ENCODE measurements at regions not wholly inside any gene's neighbourhood (a gene's known extent, or its start where the extent isn't known, plus 50 kb on each side); places are given as distances from the start of the nearest gene placed in this dataset.

DNA sequence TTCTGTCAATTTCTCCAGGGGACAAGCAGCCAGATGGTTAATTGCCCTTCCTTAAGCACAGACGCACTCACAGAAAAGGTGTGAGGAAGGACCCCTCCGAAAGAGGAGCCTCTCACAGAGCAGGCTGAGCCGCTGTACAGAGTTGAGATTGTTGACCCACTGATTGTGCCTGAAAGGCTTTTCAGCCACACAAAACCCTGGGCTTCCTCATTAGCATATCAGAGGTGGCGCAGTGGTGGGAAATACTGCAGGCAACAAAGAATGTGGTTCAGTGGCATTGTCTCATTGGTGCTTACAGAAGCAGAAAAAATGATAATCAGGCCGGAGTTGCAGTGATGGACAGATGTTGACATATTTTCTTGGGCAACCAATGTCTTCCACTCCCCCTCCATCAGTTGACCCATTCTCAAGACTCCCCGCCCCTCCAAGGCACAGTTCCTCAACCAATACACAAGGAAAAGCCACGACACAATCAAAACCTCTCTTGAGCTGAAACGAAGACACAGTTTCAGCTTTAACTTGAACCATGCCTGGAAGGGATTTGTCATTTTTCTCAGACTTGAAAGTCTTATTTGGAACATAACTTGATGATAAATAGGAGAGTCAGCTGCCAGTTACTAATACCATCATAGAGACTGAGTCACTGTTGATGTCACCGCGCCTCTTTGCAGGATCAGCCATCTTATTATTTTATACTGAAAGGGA is 53.1 kb downstream of the ATXN3L start:
- POLR2A ChIA-PET, result no interaction called here
- H3K27ac Mint-ChIP-seq, result no peak overlapping the region
- Histone ChIP-seq H3K27me3 (ENCODE audit: insufficient read depth, low read length, poor library complexity, severe bottlenecking) (no peaks in the 10 kb centered on the region), H3K4me1 (ENCODE audit: insufficient read depth, low read length) (no peaks in the 10 kb centered on the region), H3K4me3 (ENCODE audit: low read length) (no peak overlapping the region), H3K27ac (ENCODE audit: low read depth, low read length) (no peak overlapping the region), H3K9me3 (ENCODE audit: low read length) (no peaks in the 10 kb centered on the region), H3K36me3 (ENCODE audit: insufficient read depth, low read length) (no peaks in the 10 kb centered on the region)
- H3K27me3 Mint-ChIP-seq, result peaks cover 0 to 5% of the 10 kb centered on the region in 2 donors
- no peaks in the 10 kb centered on the region for H3K9me3 Mint-ChIP-seq
- CTCF ChIA-PET, result no interaction called here
- no peak for DNase-seq
- no peak overlapping the region for H3K4me3 Mint-ChIP-seq
- no peaks in the 10 kb centered on the region for H3K36me3 Mint-ChIP-seq
- peaks cover 0 to 3% (median 3%) of the 10 kb centered on the region in 3 donors for H3K4me1 Mint-ChIP-seq

GRCh38 chrX:13265549-13266132 is 54.2 kb downstream of the ATXN3L start:
- DNase-seq, result no peak
- no peaks in the 10 kb centered on the region for H3K9me3 ChIP-seq (ENCODE audit: low read length)
- POLR2A ChIA-PET, result no interaction called here
- H3K27ac ChIP-seq (ENCODE audit: low read depth, low read length), result no peak overlapping the region
- H3K36me3 Mint-ChIP-seq, result no peaks in the 10 kb centered on the region
- no peak overlapping the region for H3K4me3 Mint-ChIP-seq
- peaks cover 0 to 7% of the 10 kb centered on the region in 2 donors for H3K27me3 Mint-ChIP-seq
- no peaks in the 10 kb centered on the region for H3K36me3 ChIP-seq (ENCODE audit: insufficient read depth, low read length)
- H3K27ac Mint-ChIP-seq, result no peak overlapping the region
- H3K4me1 Mint-ChIP-seq, result peaks cover 0 to 3% (median 3%) of the 10 kb centered on the region in 3 donors
- no peaks in the 10 kb centered on the region for H3K4me1 ChIP-seq (ENCODE audit: insufficient read depth, low read length)
- H3K4me3 ChIP-seq (ENCODE audit: low read length), result no peak overlapping the region
- H3K27me3 ChIP-seq (ENCODE audit: insufficient read depth, low read length, poor library complexity, severe bottlenecking), result no peaks in the 10 kb centered on the region
- no peaks in the 10 kb centered on the region for H3K9me3 Mint-ChIP-seq
- CTCF ChIA-PET, result interaction anchor here (1.1 kb wide), 1 partner anchor 21 kb away, joined by 3 read pairs; no protein-coding TSS in a partner anchor

DNA sequence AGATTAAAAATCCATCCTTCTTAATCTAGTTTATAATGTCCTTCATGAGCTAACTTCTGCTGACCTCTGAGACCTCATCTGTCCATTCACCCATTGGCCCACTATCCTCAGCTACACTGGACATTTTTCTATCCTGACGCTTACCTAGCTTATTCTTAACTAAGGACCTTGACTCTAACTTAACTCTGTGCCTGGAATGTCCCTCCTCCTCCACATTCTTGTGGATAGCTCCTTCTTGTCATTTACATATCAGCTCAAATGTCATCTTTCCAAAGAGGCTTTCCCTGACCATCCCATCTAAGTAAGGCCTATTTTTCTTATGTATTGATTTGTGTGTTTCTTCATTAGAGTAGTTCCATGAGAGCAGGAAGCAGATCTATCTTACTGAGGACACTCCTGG is 54.7 kb downstream of the ATXN3L start:
- DNase-seq, result no peak
- Mint-ChIP-seq H3K4me1 (peaks cover 0 to 3% (median 3%) of the 10 kb centered on the region in 3 donors), H3K27ac (no peak overlapping the region), H3K27me3 (peaks cover 0 to 11% of the 10 kb centered on the region in 2 donors), H3K9me3 (peaks cover 0 to 2% (median 0%) of the 10 kb centered on the region in 5 donors), H3K4me3 (no peak overlapping the region), H3K36me3 (no peaks in the 10 kb centered on the region)
- ChIA-PET CTCF (interaction anchor here (1.1 kb wide), 1 partner anchor 20 kb away, joined by 3 read pairs; no protein-coding TSS in a partner anchor), POLR2A (no interaction called here)
- no peak overlapping the region for H3K4me3 ChIP-seq (ENCODE audit: low read length)
- H3K9me3 ChIP-seq (ENCODE audit: low read length), result no peaks in the 10 kb centered on the region
- H3K27ac ChIP-seq (ENCODE audit: low read depth, low read length), result no peak overlapping the region
- H3K36me3 ChIP-seq (ENCODE audit: insufficient read depth, low read length), result no peaks in the 10 kb centered on the region
- H3K27me3 ChIP-seq (ENCODE audit: insufficient read depth, low read length, poor library complexity, severe bottlenecking), result no peaks in the 10 kb centered on the region
- H3K4me1 ChIP-seq (ENCODE audit: insufficient read depth, low read length), result no peaks in the 10 kb centered on the region

DNA sequence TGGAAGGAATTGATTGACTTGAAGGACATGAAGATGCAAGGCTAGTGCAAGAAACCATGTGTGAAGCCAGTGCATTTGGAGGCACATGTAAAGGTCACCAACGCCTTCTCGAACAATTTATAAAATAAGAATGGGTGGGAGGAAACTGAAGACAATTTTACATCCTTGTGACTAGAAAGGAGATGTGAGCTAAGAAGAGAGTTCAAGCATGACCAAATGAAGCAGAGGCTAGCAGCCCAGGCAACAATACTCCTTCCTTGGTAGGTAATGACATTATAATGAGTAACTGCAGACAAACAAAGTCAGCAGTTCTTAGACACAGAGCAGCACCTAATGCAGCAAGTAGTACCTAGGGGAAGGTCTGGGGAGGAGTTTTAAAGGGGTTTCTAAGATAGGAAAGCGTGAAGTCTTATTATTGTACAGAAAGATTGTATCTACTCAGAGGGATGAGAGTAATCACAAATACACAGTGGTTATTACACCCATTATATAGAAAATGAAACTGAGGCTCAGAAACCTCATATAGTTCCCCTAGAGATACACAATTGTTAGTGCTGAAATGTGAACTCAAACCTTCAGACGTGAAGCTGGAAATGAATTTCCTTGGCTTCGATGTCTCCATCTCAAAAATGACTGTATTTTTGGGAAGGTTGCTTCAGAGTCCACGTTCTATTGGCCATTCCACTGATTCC is 56.1 kb downstream of the ATXN3L start:
- Mint-ChIP-seq H3K4me3 (no peak overlapping the region), H3K27ac (no peak overlapping the region), H3K4me1 (peaks cover 0 to 3% (median 3%) of the 10 kb centered on the region in 3 donors), H3K36me3 (no peaks in the 10 kb centered on the region), H3K9me3 (peaks cover 0 to 2% (median 0%) of the 10 kb centered on the region in 5 donors), H3K27me3 (peaks cover 0 to 15% of the 10 kb centered on the region in 2 donors)
- H3K9me3 ChIP-seq (ENCODE audit: low read length), result no peaks in the 10 kb centered on the region
- DNase-seq, result no peak
- ChIA-PET CTCF (no interaction called here), POLR2A (no interaction called here)
- H3K27ac ChIP-seq (ENCODE audit: low read depth, low read length), result no peak overlapping the region
- H3K27me3 ChIP-seq (ENCODE audit: insufficient read depth, low read length, poor library complexity, severe bottlenecking), result no peaks in the 10 kb centered on the region
- no peak overlapping the region for H3K4me3 ChIP-seq (ENCODE audit: low read length)
- H3K36me3 ChIP-seq (ENCODE audit: insufficient read depth, low read length), result no peaks in the 10 kb centered on the region
- no peaks in the 10 kb centered on the region for H3K4me1 ChIP-seq (ENCODE audit: insufficient read depth, low read length)

GRCh38 chrX:13261348-13261747 is 58.5 kb downstream of the ATXN3L start:
- Mint-ChIP-seq H3K27me3 (peaks cover 0 to 18% of the 10 kb centered on the region in 2 donors), H3K9me3 (peaks cover 0 to 2% (median 0%) of the 10 kb centered on the region in 5 donors), H3K4me3 (no peak overlapping the region), H3K4me1 (peaks cover 8 to 14% (median 9%) of the 10 kb centered on the region in 3 donors), H3K27ac (no peak overlapping the region), H3K36me3 (no peaks in the 10 kb centered on the region)
- Histone ChIP-seq H3K36me3 (ENCODE audit: insufficient read depth, low read length) (no peaks in the 10 kb centered on the region), H3K4me1 (ENCODE audit: insufficient read depth, low read length) (no peaks in the 10 kb centered on the region), H3K9me3 (ENCODE audit: low read length) (no peaks in the 10 kb centered on the region), H3K4me3 (ENCODE audit: low read length) (no peak overlapping the region), H3K27ac (ENCODE audit: low read depth, low read length) (no peak overlapping the region), H3K27me3 (ENCODE audit: insufficient read depth, low read length, poor library complexity, severe bottlenecking) (no peaks in the 10 kb centered on the region)
- POLR2A ChIA-PET, result no interaction called here
- CTCF ChIA-PET, result interaction anchor here (0.7 kb wide), 1 partner anchor 36 kb away, joined by 3 read pairs; no protein-coding TSS in a partner anchor
- DNase-seq, result no peak

- H3K4me1 Mint-ChIP-seq, result peaks cover 8 to 18% (median 9%) of the 10 kb centered on the region in 3 donors
- H3K27ac Mint-ChIP-seq, result no peak overlapping the region
- Histone ChIP-seq H3K27me3 (ENCODE audit: insufficient read depth, low read length, poor library complexity, severe bottlenecking) (no peaks in the 10 kb centered on the region), H3K4me3 (ENCODE audit: low read length) (no peak overlapping the region), H3K9me3 (ENCODE audit: low read length) (no peaks in the 10 kb centered on the region), H3K36me3 (ENCODE audit: insufficient read depth, low read length) (no peaks in the 10 kb centered on the region), H3K4me1 (ENCODE audit: insufficient read depth, low read length) (no peaks in the 10 kb centered on the region), H3K27ac (ENCODE audit: low read depth, low read length) (no peak overlapping the region)
- POLR2A ChIA-PET, result no interaction called here
- peaks cover 0 to 2% (median 0%) of the 10 kb centered on the region in 5 donors for H3K9me3 Mint-ChIP-seq
- peaks cover 0 to 20% of the 10 kb centered on the region in 2 donors for H3K27me3 Mint-ChIP-seq
- CTCF ChIA-PET, result no interaction called here
- H3K36me3 Mint-ChIP-seq, result no peaks in the 10 kb centered on the region
- no peak for DNase-seq
- H3K4me3 Mint-ChIP-seq, result no peak overlapping the region
Measured at GRCh38 chrX:13260598-13260997, 59.3 kb downstream of the ATXN3L start.

DNA sequence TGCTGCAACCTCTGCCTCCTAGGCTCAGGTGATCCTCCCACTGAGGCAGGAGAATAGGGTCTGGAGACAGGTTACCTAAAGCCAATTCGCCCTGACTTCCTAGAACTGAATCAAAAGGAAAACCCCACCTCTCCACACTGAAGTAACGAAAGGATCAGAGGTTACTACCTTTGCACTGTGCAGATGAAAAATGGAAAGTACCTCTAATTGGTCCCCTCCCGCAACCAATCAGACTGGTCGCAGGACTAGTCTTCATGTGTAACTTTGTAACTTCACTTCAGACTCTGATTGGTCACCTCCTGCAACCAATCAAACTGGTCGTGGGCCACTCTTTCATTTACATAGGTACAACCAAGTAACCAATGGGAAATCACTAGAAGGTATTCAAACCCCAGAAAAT is 61.1 kb downstream of the ATXN3L start:
- no peaks in the 10 kb centered on the region for H3K36me3 ChIP-seq (ENCODE audit: insufficient read depth, low read length)
- Mint-ChIP-seq H3K9me3 (peaks cover 0 to 2% (median 0%) of the 10 kb centered on the region in 5 donors), H3K36me3 (no peaks in the 10 kb centered on the region), H3K27ac (no peak overlapping the region), H3K4me1 (peaks cover 16 to 35% (median 23%) of the 10 kb centered on the region in 3 donors), H3K27me3 (peaks cover 0 to 22% of the 10 kb centered on the region in 2 donors), H3K4me3 (no peak overlapping the region)
- H3K9me3 ChIP-seq (ENCODE audit: low read length), result no peaks in the 10 kb centered on the region
- DNase-seq, result no peak
- no peaks in the 10 kb centered on the region for H3K4me1 ChIP-seq (ENCODE audit: insufficient read depth, low read length)
- no peak overlapping the region for H3K4me3 ChIP-seq (ENCODE audit: low read length)
- no peak overlapping the region for H3K27ac ChIP-seq (ENCODE audit: low read depth, low read length)
- ChIA-PET POLR2A (no interaction called here), CTCF (no interaction called here)
- no peaks in the 10 kb centered on the region for H3K27me3 ChIP-seq (ENCODE audit: insufficient read depth, low read length, poor library complexity, severe bottlenecking)

DNA sequence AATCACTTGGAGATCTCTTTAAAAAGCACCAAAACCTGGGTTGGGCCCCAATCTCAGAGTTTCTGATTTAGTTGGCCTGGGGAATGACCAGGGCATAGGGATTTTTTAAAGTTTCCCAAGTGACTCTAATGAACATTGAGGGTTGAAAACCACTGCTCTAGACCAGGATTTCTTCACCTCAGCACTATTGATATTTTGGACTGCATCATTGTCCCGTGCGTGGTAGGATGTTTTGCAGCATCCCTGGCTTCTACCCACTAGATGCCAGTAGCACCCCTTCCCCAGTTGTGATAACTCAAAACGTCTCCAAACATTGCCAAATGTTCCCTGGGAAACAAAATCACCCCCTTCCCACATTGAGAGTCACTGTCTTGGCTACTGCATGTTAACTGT is 61.8 kb downstream of the ATXN3L start:
- Histone ChIP-seq H3K9me3 (ENCODE audit: low read length) (no peaks in the 10 kb centered on the region), H3K4me1 (ENCODE audit: insufficient read depth, low read length) (no peaks in the 10 kb centered on the region), H3K27me3 (ENCODE audit: insufficient read depth, low read length, poor library complexity, severe bottlenecking) (no peaks in the 10 kb centered on the region), H3K27ac (ENCODE audit: low read depth, low read length) (no peak overlapping the region), H3K36me3 (ENCODE audit: insufficient read depth, low read length) (no peaks in the 10 kb centered on the region), H3K4me3 (ENCODE audit: low read length) (no peak overlapping the region)
- DNase-seq, result no peak
- no peak overlapping the region for H3K27ac Mint-ChIP-seq
- H3K27me3 Mint-ChIP-seq, result peaks cover 0 to 23% of the 10 kb centered on the region in 2 donors
- peaks cover 0 to 2% (median 0%) of the 10 kb centered on the region in 5 donors for H3K9me3 Mint-ChIP-seq
- H3K4me3 Mint-ChIP-seq, result no peak overlapping the region
- ChIA-PET CTCF (no interaction called here), POLR2A (interaction anchor here (0.7 kb wide), 1 partner anchor 20 kb away, joined by 3 read pairs; no protein-coding TSS in a partner anchor)
- H3K36me3 Mint-ChIP-seq, result no peaks in the 10 kb centered on the region
- peaks cover 13 to 37% (median 25%) of the 10 kb centered on the region in 3 donors for H3K4me1 Mint-ChIP-seq
